HG03558 (cell line): ENCODE measurements at regions not wholly inside any gene's neighbourhood (a gene's known extent, or its start where the extent isn't known, plus 50 kb on each side); places are given as distances from the start of the nearest gene placed in this dataset.

Source experiments
- ATAC-seq: cut with Tn5 transposase; IDR thresholded peaks from one replicate; pipeline ENCODE4 v1.9.1; 2021; ENCODE audit warnings: moderate number of reproducible peaks; ENCODE audit not compliant: unreplicated experiment; ENCODE audit errors: extremely low read depth

- ATAC-seq: no peak
Observed at GRCh38 chr7:36085096-36085495, 68.0 kb upstream of the EEPD1 start.

DNA sequence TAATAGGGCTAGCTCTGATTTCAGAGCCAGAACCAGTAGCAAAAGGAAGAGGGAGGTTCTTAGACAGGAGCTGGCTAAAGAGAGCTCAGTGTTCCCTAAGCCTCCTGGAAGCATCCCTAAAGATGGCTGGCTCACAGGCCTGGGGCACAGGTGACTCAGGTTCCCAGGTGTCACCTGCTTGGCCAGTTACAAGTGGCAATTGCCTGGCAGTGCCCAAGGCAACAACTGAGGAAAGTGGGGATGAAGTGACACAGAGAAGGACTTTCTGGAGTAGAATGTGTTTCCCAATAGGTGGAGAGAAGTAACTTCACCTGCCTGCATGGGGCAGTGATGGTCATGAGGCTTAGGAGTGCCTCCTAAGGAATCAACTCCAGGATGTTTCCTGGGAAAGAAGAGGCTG, 66.5 kb upstream of the EEPD1 start:
- no peak for ATAC-seq

DNA sequence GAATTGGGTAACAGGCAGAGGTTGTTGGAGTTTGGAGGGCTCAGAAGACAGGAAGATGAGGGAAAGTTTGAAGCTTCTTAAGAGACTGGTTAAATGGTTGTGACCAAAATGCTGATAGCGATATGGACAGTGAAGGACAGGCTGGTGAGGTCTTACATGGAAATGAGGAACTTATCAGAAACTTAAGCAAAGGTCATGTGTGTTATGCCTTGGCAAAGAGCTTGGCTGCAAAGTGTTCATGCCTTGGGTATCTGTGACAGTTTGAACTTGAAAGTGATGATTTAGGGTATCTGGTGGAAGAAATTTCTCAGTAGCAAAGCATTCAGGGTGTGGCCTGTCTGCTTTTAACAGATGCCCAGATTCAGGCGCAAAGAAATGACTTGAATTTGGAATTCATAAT, 64.5 kb upstream of the EEPD1 start:
- ATAC-seq: no peak

GRCh38 chr7:36088966-36089365, 64.1 kb upstream of the EEPD1 start:
- no peak for ATAC-seq

- ATAC-seq: no peak
Observed at GRCh38 chr7:36090976-36091873, 61.8 kb upstream of the EEPD1 start.

DNA sequence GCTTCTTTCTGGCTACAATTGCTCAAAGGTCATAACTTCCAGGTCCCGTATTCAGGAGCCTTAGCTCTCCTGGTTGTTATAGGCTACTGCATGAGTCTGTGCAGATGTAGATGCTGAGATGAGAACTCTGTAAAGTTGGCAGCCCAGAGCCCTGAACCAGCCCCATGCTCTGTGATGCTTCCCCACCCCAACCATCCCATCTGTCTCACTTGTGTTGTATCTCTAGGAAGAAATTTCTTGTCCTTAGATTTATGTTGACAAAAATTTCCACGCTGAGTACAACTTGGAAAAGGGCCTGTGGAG, 61.2 kb upstream of the EEPD1 start:
- ATAC-seq: no peak

DNA sequence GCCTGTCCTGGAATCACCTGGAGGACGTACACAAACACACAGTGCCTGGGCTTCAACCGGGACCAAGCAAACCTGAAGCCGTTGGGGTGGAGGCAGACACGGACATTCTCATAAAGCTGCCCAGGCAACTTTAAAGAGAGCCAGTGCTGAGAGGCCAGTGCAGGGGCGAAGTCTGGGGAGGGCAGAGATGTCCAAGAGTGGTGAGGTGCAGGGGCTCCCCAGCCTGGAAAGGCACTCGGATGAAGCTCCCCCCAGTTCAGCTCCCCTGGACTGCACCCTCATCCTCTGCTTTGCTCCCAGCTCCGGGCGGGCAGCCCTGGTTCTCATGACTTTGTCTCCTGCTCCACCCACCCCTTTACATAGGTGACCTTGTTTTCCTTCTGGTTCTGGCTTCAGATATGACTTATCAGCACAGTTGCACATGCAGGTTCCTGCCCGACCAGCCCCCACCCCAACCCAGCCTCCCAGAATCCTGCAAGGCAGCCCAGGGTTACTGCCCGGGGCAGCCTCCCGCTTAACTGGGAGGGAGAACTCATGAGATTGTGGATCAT, 60.8 kb upstream of the EEPD1 start:
- no peak for ATAC-seq

- ATAC-seq: no peak
Observed at GRCh38 chr7:36096460-36097095, 56.5 kb upstream of the EEPD1 start.

DNA sequence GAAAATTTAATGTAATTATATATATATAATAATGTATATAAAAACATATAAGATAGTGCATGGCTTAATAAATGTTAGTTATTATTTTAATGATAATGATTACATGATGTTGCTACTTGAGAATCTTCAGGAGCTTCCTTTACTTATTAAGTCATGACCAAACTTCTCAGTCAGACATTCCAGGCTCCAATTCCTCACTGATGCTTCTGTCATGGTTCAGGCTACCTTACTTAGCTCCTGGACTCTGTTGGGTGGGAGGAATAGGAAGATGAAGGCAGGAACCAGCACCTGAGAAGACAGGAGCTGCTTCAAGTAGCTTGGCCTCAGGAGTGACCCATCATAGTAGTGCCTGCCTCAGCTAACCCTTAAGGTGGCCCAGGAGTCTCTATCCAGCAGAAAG, 55.0 kb upstream of the EEPD1 start:
- ATAC-seq: no peak

DNA sequence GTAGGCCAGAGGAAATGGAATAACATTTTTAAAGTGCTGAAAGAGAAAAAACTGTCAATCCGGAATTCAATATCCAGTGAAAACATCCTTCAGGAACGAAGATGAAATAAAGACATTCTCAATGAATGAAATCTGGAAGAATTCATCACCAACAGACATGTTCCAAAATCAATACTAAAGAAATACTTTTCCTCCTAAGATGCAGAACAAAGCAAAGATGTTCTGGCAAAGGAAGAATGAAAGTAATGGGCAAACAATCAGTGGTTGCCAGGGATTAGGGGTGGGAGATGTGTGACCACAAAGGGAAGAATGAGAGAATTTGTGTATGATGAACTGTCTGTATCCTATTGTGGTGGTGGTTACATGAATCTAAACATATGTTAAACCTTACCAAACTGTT, 52.8 kb upstream of the EEPD1 start:
- no peak for ATAC-seq

GRCh38 chr7:36100634-36101033, 52.4 kb upstream of the EEPD1 start:
- no peak for ATAC-seq
